Panc1 (cell line): ENCODE measurements at regions not wholly inside any gene's neighbourhood (a gene's known extent, or its start where the extent isn't known, plus 50 kb on each side); places are given as distances from the start of the nearest gene placed in this dataset.

ENCODE experiments used
- POLR2AphosphoS5 ChIP-seq: IDR thresholded peaks from 2 replicates; pipeline ENCODE4 v1.6.1; 2012; ENCODE audit warnings: mild to moderate bottlenecking, low read depth, low read length, moderate library complexity
- TF ChIP-seq, protein P1 (sequence below): fragments of 450-650 bp; IDR thresholded peaks from 2 replicates; pipeline ENCODE4 v1.5.1; 2017; ENCODE audit warnings: mild to moderate bottlenecking

DNA sequence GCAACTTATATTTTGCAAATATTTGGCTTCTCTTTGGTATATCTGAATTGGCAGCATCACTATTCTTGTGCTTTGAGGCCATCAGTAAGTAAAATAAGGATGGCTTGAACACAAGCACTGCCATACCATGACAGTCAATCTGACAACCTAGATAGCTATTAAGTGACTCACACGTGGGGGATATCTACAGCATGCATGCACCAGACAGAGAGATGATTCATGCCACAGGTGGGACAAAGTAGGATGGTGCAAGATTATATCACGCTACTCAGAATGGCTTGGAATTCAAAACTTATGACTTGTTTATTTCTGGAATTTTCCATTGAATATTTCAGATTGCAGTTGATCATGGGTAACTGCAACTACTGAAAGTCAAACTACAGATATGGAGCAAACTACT lies 675.6 kb upstream of the MDGA2 start:
- TF ChIP-seq, protein P1, sequence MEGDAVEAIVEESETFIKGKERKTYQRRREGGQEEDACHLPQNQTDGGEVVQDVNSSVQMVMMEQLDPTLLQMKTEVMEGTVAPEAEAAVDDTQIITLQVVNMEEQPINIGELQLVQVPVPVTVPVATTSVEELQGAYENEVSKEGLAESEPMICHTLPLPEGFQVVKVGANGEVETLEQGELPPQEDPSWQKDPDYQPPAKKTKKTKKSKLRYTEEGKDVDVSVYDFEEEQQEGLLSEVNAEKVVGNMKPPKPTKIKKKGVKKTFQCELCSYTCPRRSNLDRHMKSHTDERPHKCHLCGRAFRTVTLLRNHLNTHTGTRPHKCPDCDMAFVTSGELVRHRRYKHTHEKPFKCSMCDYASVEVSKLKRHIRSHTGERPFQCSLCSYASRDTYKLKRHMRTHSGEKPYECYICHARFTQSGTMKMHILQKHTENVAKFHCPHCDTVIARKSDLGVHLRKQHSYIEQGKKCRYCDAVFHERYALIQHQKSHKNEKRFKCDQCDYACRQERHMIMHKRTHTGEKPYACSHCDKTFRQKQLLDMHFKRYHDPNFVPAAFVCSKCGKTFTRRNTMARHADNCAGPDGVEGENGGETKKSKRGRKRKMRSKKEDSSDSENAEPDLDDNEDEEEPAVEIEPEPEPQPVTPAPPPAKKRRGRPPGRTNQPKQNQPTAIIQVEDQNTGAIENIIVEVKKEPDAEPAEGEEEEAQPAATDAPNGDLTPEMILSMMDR: no peak
- TF ChIP-seq POLR2AphosphoS5: no peak
